ENCODE measurements at regions not wholly inside any gene's neighbourhood (a gene's known extent, or its start where the extent isn't known, plus 50 kb on each side); places are given as distances from the start of the nearest gene placed in this dataset.

- Histone ChIP-seq H3K27me3 (ENCODE audit: control insufficient read depth, insufficient read depth, low read length) (no peaks in the 10 kb centered on the region), H3K4me2 (ENCODE audit: low read length) (no peak overlapping the region), H3K36me3 (ENCODE audit: insufficient read depth, low read length) (no peaks in the 10 kb centered on the region), H3K4me1 (ENCODE audit: control insufficient read depth, insufficient read depth, low read length) (peaks cover 39% of the 10 kb centered on the region), H3K9me3 (replicated peaks; ENCODE audit: low read length) (no peaks in the 10 kb centered on the region), H3K9ac (ENCODE audit: low read depth, low read length) (no peak overlapping the region), H3K4me3 (ENCODE audit: low read length) (no peak overlapping the region)
Observed at GRCh38 chr7:33809228-33809627, 96.1 kb upstream of the BMPER start.

- Histone ChIP-seq H3K4me1 (ENCODE audit: control insufficient read depth, insufficient read depth, low read length) (peaks cover 39% of the 10 kb centered on the region), H3K4me2 (ENCODE audit: low read length) (no peak overlapping the region)
Observed at GRCh38 chr7:33810356-33810755, 95.0 kb upstream of the BMPER start.

GRCh38 chr7:33813331-33813730, 92.0 kb upstream of the BMPER start:
- Histone ChIP-seq H3K27me3 (ENCODE audit: control insufficient read depth, insufficient read depth, low read length) (no peaks in the 10 kb centered on the region), H3K4me2 (ENCODE audit: low read length) (no peak overlapping the region), H3K4me3 (ENCODE audit: low read length) (no peak overlapping the region), H3K4me1 (ENCODE audit: control insufficient read depth, insufficient read depth, low read length) (peaks cover 11% of the 10 kb centered on the region), H3K9me3 (replicated peaks; ENCODE audit: low read length) (no peaks in the 10 kb centered on the region), H3K36me3 (ENCODE audit: insufficient read depth, low read length) (no peaks in the 10 kb centered on the region), H3K9ac (ENCODE audit: low read depth, low read length) (no peak overlapping the region)

More at GRCh38 chr7:33810356-33810755, 95.0 kb upstream of the BMPER start:
- H3K27me3 ChIP-seq (ENCODE audit: control insufficient read depth, insufficient read depth, low read length) = no peaks in the 10 kb centered on the region
- H3K9me3 ChIP-seq (replicated peaks; ENCODE audit: low read length) = no peaks in the 10 kb centered on the region
- H3K4me3 ChIP-seq (ENCODE audit: low read length) = no peak overlapping the region
- no peaks in the 10 kb centered on the region for H3K36me3 ChIP-seq (ENCODE audit: insufficient read depth, low read length)
- H3K9ac ChIP-seq (ENCODE audit: low read depth, low read length) = no peak overlapping the region

- peaks cover under 1% of the 10 kb centered on the region for H3K4me1 ChIP-seq (ENCODE audit: control insufficient read depth, insufficient read depth, low read length)
- H3K4me2 ChIP-seq (ENCODE audit: low read length) = no peak overlapping the region
- no peaks in the 10 kb centered on the region for H3K36me3 ChIP-seq (ENCODE audit: insufficient read depth, low read length)
- H3K27me3 ChIP-seq (ENCODE audit: control insufficient read depth, insufficient read depth, low read length) = no peaks in the 10 kb centered on the region
- no peaks in the 10 kb centered on the region for H3K9me3 ChIP-seq (replicated peaks; ENCODE audit: low read length)
- no peak overlapping the region for H3K9ac ChIP-seq (ENCODE audit: low read depth, low read length)
- H3K4me3 ChIP-seq (ENCODE audit: low read length) = no peak overlapping the region
Observed at GRCh38 chr7:33814400-33814799, 90.9 kb upstream of the BMPER start.

- Histone ChIP-seq H3K36me3 (ENCODE audit: insufficient read depth, low read length) (no peaks in the 10 kb centered on the region), H3K4me3 (ENCODE audit: low read length) (no peak overlapping the region), H3K27me3 (ENCODE audit: control insufficient read depth, insufficient read depth, low read length) (no peaks in the 10 kb centered on the region), H3K4me1 (ENCODE audit: control insufficient read depth, insufficient read depth, low read length) (no peaks in the 10 kb centered on the region), H3K9me3 (replicated peaks; ENCODE audit: low read length) (no peaks in the 10 kb centered on the region), H3K4me2 (ENCODE audit: low read length) (no peak overlapping the region), H3K9ac (ENCODE audit: low read depth, low read length) (no peak overlapping the region)
Observed at GRCh38 chr7:33814936-33815335, 90.4 kb upstream of the BMPER start.

- Histone ChIP-seq H3K4me1 (ENCODE audit: control insufficient read depth, insufficient read depth, low read length) (no peaks in the 10 kb centered on the region), H3K4me3 (ENCODE audit: low read length) (no peak overlapping the region), H3K9ac (ENCODE audit: low read depth, low read length) (no peak overlapping the region), H3K4me2 (ENCODE audit: low read length) (no peak overlapping the region), H3K9me3 (replicated peaks; ENCODE audit: low read length) (no peaks in the 10 kb centered on the region), H3K36me3 (ENCODE audit: insufficient read depth, low read length) (no peaks in the 10 kb centered on the region), H3K27me3 (ENCODE audit: control insufficient read depth, insufficient read depth, low read length) (no peaks in the 10 kb centered on the region)
Observed at GRCh38 chr7:33815336-33815735, 90.0 kb upstream of the BMPER start.

GRCh38 chr7:33816106-33816505, 89.2 kb upstream of the BMPER start:
- Histone ChIP-seq H3K4me1 (ENCODE audit: control insufficient read depth, insufficient read depth, low read length) (no peaks in the 10 kb centered on the region), H3K27me3 (ENCODE audit: control insufficient read depth, insufficient read depth, low read length) (no peaks in the 10 kb centered on the region), H3K9me3 (replicated peaks; ENCODE audit: low read length) (no peaks in the 10 kb centered on the region), H3K4me2 (ENCODE audit: low read length) (no peak overlapping the region), H3K4me3 (ENCODE audit: low read length) (no peak overlapping the region), H3K36me3 (ENCODE audit: insufficient read depth, low read length) (no peaks in the 10 kb centered on the region), H3K9ac (ENCODE audit: low read depth, low read length) (no peak overlapping the region)

- Histone ChIP-seq H3K36me3 (ENCODE audit: insufficient read depth, low read length) (no peaks in the 10 kb centered on the region), H3K4me2 (ENCODE audit: low read length) (no peak overlapping the region), H3K9me3 (replicated peaks; ENCODE audit: low read length) (peaks cover 2% of the 10 kb centered on the region), H3K4me3 (ENCODE audit: low read length) (no peak overlapping the region), H3K9ac (ENCODE audit: low read depth, low read length) (no peak overlapping the region), H3K4me1 (ENCODE audit: control insufficient read depth, insufficient read depth, low read length) (peaks cover 4% of the 10 kb centered on the region), H3K27me3 (ENCODE audit: control insufficient read depth, insufficient read depth, low read length) (no peaks in the 10 kb centered on the region)
Observed at GRCh38 chr7:33819658-33820057, 85.7 kb upstream of the BMPER start.

GRCh38 chr7:33820206-33820605, 85.1 kb upstream of the BMPER start:
- Histone ChIP-seq H3K4me3 (ENCODE audit: low read length) (no peak overlapping the region), H3K9me3 (replicated peaks; ENCODE audit: low read length) (peaks cover 2% of the 10 kb centered on the region), H3K36me3 (ENCODE audit: insufficient read depth, low read length) (no peaks in the 10 kb centered on the region), H3K27me3 (ENCODE audit: control insufficient read depth, insufficient read depth, low read length) (no peaks in the 10 kb centered on the region), H3K9ac (ENCODE audit: low read depth, low read length) (no peak overlapping the region), H3K4me2 (ENCODE audit: low read length) (no peak overlapping the region), H3K4me1 (ENCODE audit: control insufficient read depth, insufficient read depth, low read length) (peaks cover 7% of the 10 kb centered on the region)

- no peak overlapping the region for H3K4me2 ChIP-seq (ENCODE audit: low read length)
- no peaks in the 10 kb centered on the region for H3K36me3 ChIP-seq (ENCODE audit: insufficient read depth, low read length)
Observed at GRCh38 chr7:33821970-33822369, 83.4 kb upstream of the BMPER start.

GRCh38 chr7:33823913-33824312, 81.4 kb upstream of the BMPER start:
- no peak overlapping the region for H3K4me2 ChIP-seq (ENCODE audit: low read length)
- peaks cover 2% of the 10 kb centered on the region for H3K9me3 ChIP-seq (replicated peaks; ENCODE audit: low read length)
- no peaks in the 10 kb centered on the region for H3K36me3 ChIP-seq (ENCODE audit: insufficient read depth, low read length)
- H3K4me1 ChIP-seq (ENCODE audit: control insufficient read depth, insufficient read depth, low read length) = peaks cover 10% of the 10 kb centered on the region
- H3K4me3 ChIP-seq (ENCODE audit: low read length) = no peak overlapping the region
- no peaks in the 10 kb centered on the region for H3K27me3 ChIP-seq (ENCODE audit: control insufficient read depth, insufficient read depth, low read length)
- no peak overlapping the region for H3K9ac ChIP-seq (ENCODE audit: low read depth, low read length)

More at GRCh38 chr7:33821970-33822369, 83.4 kb upstream of the BMPER start:
- H3K4me3 ChIP-seq (ENCODE audit: low read length) = no peak overlapping the region
- no peak overlapping the region for H3K9ac ChIP-seq (ENCODE audit: low read depth, low read length)
- peaks cover 10% of the 10 kb centered on the region for H3K4me1 ChIP-seq (ENCODE audit: control insufficient read depth, insufficient read depth, low read length)
- peaks cover 2% of the 10 kb centered on the region for H3K9me3 ChIP-seq (replicated peaks; ENCODE audit: low read length)
- H3K27me3 ChIP-seq (ENCODE audit: control insufficient read depth, insufficient read depth, low read length) = no peaks in the 10 kb centered on the region

- H3K4me3 ChIP-seq (ENCODE audit: low read length) = no peak overlapping the region
- no peaks in the 10 kb centered on the region for H3K27me3 ChIP-seq (ENCODE audit: control insufficient read depth, insufficient read depth, low read length)
- peaks cover 2% of the 10 kb centered on the region for H3K9me3 ChIP-seq (replicated peaks; ENCODE audit: low read length)
- H3K36me3 ChIP-seq (ENCODE audit: insufficient read depth, low read length) = no peaks in the 10 kb centered on the region
- no peak overlapping the region for H3K9ac ChIP-seq (ENCODE audit: low read depth, low read length)
- H3K4me1 ChIP-seq (ENCODE audit: control insufficient read depth, insufficient read depth, low read length) = peaks cover 10% of the 10 kb centered on the region
- H3K4me2 ChIP-seq (ENCODE audit: low read length) = no peak overlapping the region
Observed at GRCh38 chr7:33824911-33825459, 80.4 kb upstream of the BMPER start.

Data from skeletal muscle satellite cell (primary cell).